ENCODE measurements at regions not wholly inside any gene's neighbourhood (a gene's known extent, or its start where the extent isn't known, plus 50 kb on each side); places are given as distances from the start of the nearest gene placed in this dataset.

DNA sequence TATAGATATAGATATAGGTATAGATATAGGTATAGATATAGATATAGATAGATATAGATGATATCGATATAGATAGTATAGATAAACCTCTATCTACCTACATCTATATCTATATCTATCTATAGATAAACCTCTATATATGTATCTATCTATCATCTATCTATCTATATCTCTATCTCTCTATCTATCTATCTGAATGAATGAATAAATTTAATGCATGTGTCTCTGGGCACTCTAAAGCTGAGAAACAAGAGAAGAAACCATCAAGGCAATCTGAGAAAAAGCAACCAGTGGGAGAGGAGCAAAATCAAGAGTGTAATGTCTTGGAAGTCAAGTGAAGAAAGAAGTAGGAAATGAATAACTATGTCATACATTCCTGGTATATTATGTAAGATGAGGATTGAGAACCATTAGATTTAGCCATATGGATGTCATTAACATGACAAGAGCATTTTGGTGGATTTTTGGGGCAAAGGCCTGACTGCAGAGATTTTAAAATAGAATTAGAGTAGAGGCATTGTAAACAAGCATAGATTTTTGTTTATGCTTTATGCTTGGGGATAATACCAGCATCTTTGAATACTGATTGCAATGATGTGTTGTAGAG, 1262.7 kb upstream of the MIR17HG start:
- TF ChIP-seq ZNF263 (CRISPR knock-in tag; IDR thresholded peaks at IDR 0.05; ENCODE audit: low read depth) (no peak), NFYB (CRISPR knock-in tag; conservative IDR thresholded peaks at IDR 0.05; ENCODE audit: low read depth) (no peak), SMAD4 (CRISPR knock-in tag; IDR thresholded peaks at IDR 0.05) (no peak), GRHL2 (CRISPR knock-in tag; IDR thresholded peaks at IDR 0.05; ENCODE audit: insufficient replicate concordance, severe bottlenecking) (no peak), JAZF1 (CRISPR knock-in tag; IDR thresholded peaks at IDR 0.05) (no peak), TP53 (CRISPR knock-in tag; IDR thresholded peaks at IDR 0.05) (no peak), FOXK1 (CRISPR knock-in tag; IDR thresholded peaks at IDR 0.05) (no peak)
- TF ChIP-seq, protein P1, sequence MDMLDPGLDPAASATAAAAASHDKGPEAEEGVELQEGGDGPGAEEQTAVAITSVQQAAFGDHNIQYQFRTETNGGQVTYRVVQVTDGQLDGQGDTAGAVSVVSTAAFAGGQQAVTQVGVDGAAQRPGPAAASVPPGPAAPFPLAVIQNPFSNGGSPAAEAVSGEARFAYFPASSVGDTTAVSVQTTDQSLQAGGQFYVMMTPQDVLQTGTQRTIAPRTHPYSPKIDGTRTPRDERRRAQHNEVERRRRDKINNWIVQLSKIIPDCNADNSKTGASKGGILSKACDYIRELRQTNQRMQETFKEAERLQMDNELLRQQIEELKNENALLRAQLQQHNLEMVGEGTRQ (CRISPR knock-in tag; IDR thresholded peaks at IDR 0.05): no peak
- H3K4me1 Mint-ChIP-seq: 0 out of 2 replicates have a peak, but pooled peaks cover 2% of the 10 kb centered on the region
- no peak overlapping the region for H3K4me3 Mint-ChIP-seq
- ChIA-PET CTCF (no interaction called here), POLR2A (no interaction called here)
- no peak for DNase-seq (ENCODE audit: low spot score)
- H3K9me3 Mint-ChIP-seq: no peaks in the 10 kb centered on the region
- no peak for ATAC-seq
- H3K27ac Mint-ChIP-seq: no peak overlapping the region
- no peaks in the 10 kb centered on the region for H3K27me3 Mint-ChIP-seq (ENCODE audit: low read depth)
- H3K36me3 Mint-ChIP-seq: no peaks in the 10 kb centered on the region

GRCh38 chr13:90089051-90089450, 1258.4 kb upstream of the MIR17HG start:
- ChIA-PET CTCF (no interaction called here), POLR2A (no interaction called here)
- H3K9me3 Mint-ChIP-seq: no peaks in the 10 kb centered on the region
- H3K4me1 Mint-ChIP-seq: 0 out of 2 replicates have a peak, but pooled peaks cover 3% of the 10 kb centered on the region
- ATAC-seq (no peak), DNase-seq (ENCODE audit: low spot score) (no peak)
- H3K4me3 Mint-ChIP-seq: no peak overlapping the region
- H3K36me3 Mint-ChIP-seq: no peaks in the 10 kb centered on the region
- no peak overlapping the region for H3K27ac Mint-ChIP-seq
- H3K27me3 Mint-ChIP-seq (ENCODE audit: low read depth): no peaks in the 10 kb centered on the region
- TF ChIP-seq ZMAT4 (CRISPR knock-in tag; IDR thresholded peaks at IDR 0.05) (no peak), ZNF416 (CRISPR knock-in tag; IDR thresholded peaks at IDR 0.05) (no peak), ZNF219 (CRISPR knock-in tag; IDR thresholded peaks at IDR 0.05; ENCODE audit: borderline replicate concordance) (no peak), PRDM15 (CRISPR knock-in tag; IDR thresholded peaks at IDR 0.05) (no peak), ZNF671 (CRISPR knock-in tag; IDR thresholded peaks at IDR 0.05) (no peak), ZBTB21 (CRISPR knock-in tag; IDR thresholded peaks at IDR 0.05; ENCODE audit: borderline replicate concordance) (no peak), GTF2I (CRISPR knock-in tag; conservative IDR thresholded peaks at IDR 0.05) (no peak), NFATC4 (CRISPR knock-in tag; IDR thresholded peaks at IDR 0.05) (no peak), SMAD3 (CRISPR knock-in tag; IDR thresholded peaks at IDR 0.05; ENCODE audit: borderline replicate concordance) (no peak), E2F4 (CRISPR knock-in tag; IDR thresholded peaks at IDR 0.05; ENCODE audit: borderline replicate concordance, low read depth) (no peak), CTCF (IDR thresholded peaks at IDR 0.05) (no peak), ESRRA (CRISPR knock-in tag; IDR thresholded peaks at IDR 0.05; ENCODE audit: borderline replicate concordance) (no peak)
- TF ChIP-seq, protein P2, sequence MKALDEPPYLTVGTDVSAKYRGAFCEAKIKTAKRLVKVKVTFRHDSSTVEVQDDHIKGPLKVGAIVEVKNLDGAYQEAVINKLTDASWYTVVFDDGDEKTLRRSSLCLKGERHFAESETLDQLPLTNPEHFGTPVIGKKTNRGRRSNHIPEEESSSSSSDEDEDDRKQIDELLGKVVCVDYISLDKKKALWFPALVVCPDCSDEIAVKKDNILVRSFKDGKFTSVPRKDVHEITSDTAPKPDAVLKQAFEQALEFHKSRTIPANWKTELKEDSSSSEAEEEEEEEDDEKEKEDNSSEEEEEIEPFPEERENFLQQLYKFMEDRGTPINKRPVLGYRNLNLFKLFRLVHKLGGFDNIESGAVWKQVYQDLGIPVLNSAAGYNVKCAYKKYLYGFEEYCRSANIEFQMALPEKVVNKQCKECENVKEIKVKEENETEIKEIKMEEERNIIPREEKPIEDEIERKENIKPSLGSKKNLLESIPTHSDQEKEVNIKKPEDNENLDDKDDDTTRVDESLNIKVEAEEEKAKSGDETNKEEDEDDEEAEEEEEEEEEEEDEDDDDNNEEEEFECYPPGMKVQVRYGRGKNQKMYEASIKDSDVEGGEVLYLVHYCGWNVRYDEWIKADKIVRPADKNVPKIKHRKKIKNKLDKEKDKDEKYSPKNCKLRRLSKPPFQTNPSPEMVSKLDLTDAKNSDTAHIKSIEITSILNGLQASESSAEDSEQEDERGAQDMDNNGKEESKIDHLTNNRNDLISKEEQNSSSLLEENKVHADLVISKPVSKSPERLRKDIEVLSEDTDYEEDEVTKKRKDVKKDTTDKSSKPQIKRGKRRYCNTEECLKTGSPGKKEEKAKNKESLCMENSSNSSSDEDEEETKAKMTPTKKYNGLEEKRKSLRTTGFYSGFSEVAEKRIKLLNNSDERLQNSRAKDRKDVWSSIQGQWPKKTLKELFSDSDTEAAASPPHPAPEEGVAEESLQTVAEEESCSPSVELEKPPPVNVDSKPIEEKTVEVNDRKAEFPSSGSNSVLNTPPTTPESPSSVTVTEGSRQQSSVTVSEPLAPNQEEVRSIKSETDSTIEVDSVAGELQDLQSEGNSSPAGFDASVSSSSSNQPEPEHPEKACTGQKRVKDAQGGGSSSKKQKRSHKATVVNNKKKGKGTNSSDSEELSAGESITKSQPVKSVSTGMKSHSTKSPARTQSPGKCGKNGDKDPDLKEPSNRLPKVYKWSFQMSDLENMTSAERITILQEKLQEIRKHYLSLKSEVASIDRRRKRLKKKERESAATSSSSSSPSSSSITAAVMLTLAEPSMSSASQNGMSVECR (CRISPR knock-in tag; IDR thresholded peaks at IDR 0.05; ENCODE audit: borderline replicate concordance): no peak
- TF ChIP-seq, protein P3, sequence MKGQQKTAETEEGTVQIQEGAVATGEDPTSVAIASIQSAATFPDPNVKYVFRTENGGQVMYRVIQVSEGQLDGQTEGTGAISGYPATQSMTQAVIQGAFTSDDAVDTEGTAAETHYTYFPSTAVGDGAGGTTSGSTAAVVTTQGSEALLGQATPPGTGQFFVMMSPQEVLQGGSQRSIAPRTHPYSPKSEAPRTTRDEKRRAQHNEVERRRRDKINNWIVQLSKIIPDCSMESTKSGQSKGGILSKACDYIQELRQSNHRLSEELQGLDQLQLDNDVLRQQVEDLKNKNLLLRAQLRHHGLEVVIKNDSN (CRISPR knock-in tag; IDR thresholded peaks at IDR 0.05): no peak
